ENCODE measurements at regions not wholly inside any gene's neighbourhood (a gene's known extent, or its start where the extent isn't known, plus 50 kb on each side); places are given as distances from the start of the nearest gene placed in this dataset.

- Histone ChIP-seq H3K79me2 (ENCODE audit: control insufficient read depth, insufficient read depth, low read length) (no peaks in the 10 kb centered on the region), H3K4me1 (ENCODE audit: control insufficient read depth, extremely low read depth, insufficient read depth, low read length) (no peaks in the 10 kb centered on the region), H3K4me3 (replicated peaks in 1 of 4; ENCODE audit: control extremely low read depth in 1 of 4, insufficient read depth in 1 of 4, low read depth in 3 of 4, low read length in 4 of 4) (no peak overlapping the region), H4K20me1 (ENCODE audit: control insufficient read depth, extremely low read depth, insufficient read depth, low read length) (no peaks in the 10 kb centered on the region), H3K9me3 (ENCODE audit: control insufficient read depth, insufficient read depth, low read depth, low read length) (no peaks in the 10 kb centered on the region), H3K27ac (ENCODE audit: insufficient read depth, low read length) (no peak overlapping the region), H2AFZ (ENCODE audit: low read length) (no peak overlapping the region), H3K27me3 (ENCODE audit: control insufficient read depth, insufficient read depth, low read length) (no peaks in the 10 kb centered on the region), H3K36me3 (ENCODE audit: control insufficient read depth, insufficient read depth, low read length) (no peaks in the 10 kb centered on the region), H3K9ac (ENCODE audit: insufficient read depth, low read length) (no peak overlapping the region), H3K4me2 (ENCODE audit: extremely low read depth, insufficient read depth, low read length) (no peak overlapping the region)
- no peak for TF ChIP-seq CTCF (conservative IDR thresholded peaks at IDR 0.05 in 1 of 2, IDR thresholded peaks at IDR 0.05 in 1 of 2; ENCODE audit: low read depth in 1 of 2, low read length in 2 of 2)
- no peak for TF ChIP-seq EZH2 (IDR thresholded peaks at IDR 0.05; ENCODE audit: low read length, missing control alignments)
- DNase-seq (ENCODE audit: low read depth in 2 of 2) = no peak
Observed at GRCh38 chrX:107556967-107557366, 71.3 kb upstream of the PRPS1 start.

GRCh38 chrX:107559506-107559905 is 68.8 kb upstream of the PRPS1 start:
- Histone ChIP-seq H3K27ac (ENCODE audit: insufficient read depth, low read length) (no peak overlapping the region), H3K9ac (ENCODE audit: insufficient read depth, low read length) (no peak overlapping the region), H3K9me3 (ENCODE audit: control insufficient read depth, insufficient read depth, low read depth, low read length) (no peaks in the 10 kb centered on the region), H3K4me2 (ENCODE audit: extremely low read depth, insufficient read depth, low read length) (no peak overlapping the region), H3K79me2 (ENCODE audit: control insufficient read depth, insufficient read depth, low read length) (no peaks in the 10 kb centered on the region), H3K36me3 (ENCODE audit: control insufficient read depth, insufficient read depth, low read length) (no peaks in the 10 kb centered on the region), H4K20me1 (ENCODE audit: control insufficient read depth, extremely low read depth, insufficient read depth, low read length) (no peaks in the 10 kb centered on the region), H3K27me3 (ENCODE audit: control insufficient read depth, insufficient read depth, low read length) (no peaks in the 10 kb centered on the region), H3K4me1 (ENCODE audit: control insufficient read depth, extremely low read depth, insufficient read depth, low read length) (peaks cover 2% of the 10 kb centered on the region), H3K4me3 (replicated peaks in 1 of 4; ENCODE audit: control extremely low read depth in 1 of 4, insufficient read depth in 1 of 4, low read depth in 3 of 4, low read length in 4 of 4) (no peak overlapping the region), H2AFZ (ENCODE audit: low read length) (no peak overlapping the region)
- TF ChIP-seq EZH2 (IDR thresholded peaks at IDR 0.05; ENCODE audit: low read length, missing control alignments) (no peak), CTCF (conservative IDR thresholded peaks at IDR 0.05 in 1 of 2, IDR thresholded peaks at IDR 0.05 in 1 of 2; ENCODE audit: low read depth in 1 of 2, low read length in 2 of 2) (no peak)
- DNase-seq (ENCODE audit: low read depth in 2 of 2) = peak in 1 of 2 donors; percentile 47

GRCh38 chrX:107560041-107560440 is 68.3 kb upstream of the PRPS1 start:
- Histone ChIP-seq H3K4me2 (ENCODE audit: extremely low read depth, insufficient read depth, low read length) (no peak overlapping the region), H3K4me1 (ENCODE audit: control insufficient read depth, extremely low read depth, insufficient read depth, low read length) (peaks cover 2% of the 10 kb centered on the region)

More at GRCh38 chrX:107560041-107560440, 68.3 kb upstream of the PRPS1 start:
- no peak overlapping the region for H3K9ac ChIP-seq (ENCODE audit: insufficient read depth, low read length)
- H3K4me3 ChIP-seq (replicated peaks in 1 of 4; ENCODE audit: control extremely low read depth in 1 of 4, insufficient read depth in 1 of 4, low read depth in 3 of 4, low read length in 4 of 4) = no peak overlapping the region
- DNase-seq (ENCODE audit: low read depth in 2 of 2) = peak in 1 of 2 donors; percentile 51
- H3K79me2 ChIP-seq (ENCODE audit: control insufficient read depth, insufficient read depth, low read length) = no peaks in the 10 kb centered on the region
- H3K36me3 ChIP-seq (ENCODE audit: control insufficient read depth, insufficient read depth, low read length) = no peaks in the 10 kb centered on the region
- TF ChIP-seq CTCF (conservative IDR thresholded peaks at IDR 0.05 in 1 of 2, IDR thresholded peaks at IDR 0.05 in 1 of 2; ENCODE audit: low read depth in 1 of 2, low read length in 2 of 2) (no peak), EZH2 (IDR thresholded peaks at IDR 0.05; ENCODE audit: low read length, missing control alignments) (no peak)
- no peaks in the 10 kb centered on the region for H3K27me3 ChIP-seq (ENCODE audit: control insufficient read depth, insufficient read depth, low read length)
- H3K27ac ChIP-seq (ENCODE audit: insufficient read depth, low read length) = no peak overlapping the region
- no peak overlapping the region for H2AFZ ChIP-seq (ENCODE audit: low read length)
- no peaks in the 10 kb centered on the region for H4K20me1 ChIP-seq (ENCODE audit: control insufficient read depth, extremely low read depth, insufficient read depth, low read length)
- H3K9me3 ChIP-seq (ENCODE audit: control insufficient read depth, insufficient read depth, low read depth, low read length) = no peaks in the 10 kb centered on the region

Measured in fibroblast of lung (primary cell).